ENCODE measurements at regions not wholly inside any gene's neighbourhood (a gene's known extent, or its start where the extent isn't known, plus 50 kb on each side); places are given as distances from the start of the nearest gene placed in this dataset.

- Histone ChIP-seq H3K27me3 (no peaks in the 10 kb centered on the region), H3K9me3 (peaks cover 0 to 5% of the 10 kb centered on the region in 2 donors), H3K27ac (peak overlapping the region; percentile 65 to 84), H3K4me3 (peak overlapping the region in 1 of 2 donors; percentile 25), H3K36me3 (no peaks in the 10 kb centered on the region), H3K4me1 (peaks cover 0 to 5% of the 10 kb centered on the region in 2 donors)
- no peak for TF ChIP-seq CTCF (IDR thresholded peaks at IDR 0.05)
- DNase-seq (ENCODE audit: low spot score in 2 of 2): peak in 1 of 2 donors; percentile 73
- intact Hi-C loops (cut with DNase I): loop anchor here (5.0 kb wide), 2 partner anchors 34 to 49 kb away; no protein-coding TSS in a partner anchor
These were observed 186.2 kb downstream of the DICER1 start for GRCh38 chr14:94970941-94971730.

- peaks cover 0 to 5% of the 10 kb centered on the region in 2 donors for H3K9me3 ChIP-seq
- DNase-seq (ENCODE audit: low spot score in 2 of 2): no peak
These were observed 187.6 kb downstream of the DICER1 start for GRCh38 chr14:94969766-94970165.

GRCh38 chr14:94966868-94967267 lies 190.5 kb downstream of the DICER1 start:
- Histone ChIP-seq H3K27ac (no peak overlapping the region), H3K36me3 (no peaks in the 10 kb centered on the region), H3K9me3 (peaks cover 0 to 5% of the 10 kb centered on the region in 2 donors), H3K27me3 (no peaks in the 10 kb centered on the region), H3K4me1 (no peaks in the 10 kb centered on the region), H3K4me3 (no peak overlapping the region)
- intact Hi-C loops (cut with DNase I): no loop called here
- no peak for DNase-seq (ENCODE audit: low spot score in 2 of 2)
- no peak for TF ChIP-seq CTCF (IDR thresholded peaks at IDR 0.05)

More at GRCh38 chr14:94969766-94970165, 187.6 kb downstream of the DICER1 start:
- Histone ChIP-seq H3K36me3 (no peaks in the 10 kb centered on the region), H3K27ac (no peak overlapping the region), H3K4me3 (no peak overlapping the region), H3K27me3 (no peaks in the 10 kb centered on the region), H3K4me1 (peaks cover 0 to 1% of the 10 kb centered on the region in 2 donors)
- TF ChIP-seq CTCF (IDR thresholded peaks at IDR 0.05): no peak
- intact Hi-C loops (cut with DNase I): loop anchor here (5.0 kb wide), 2 partner anchors 32 to 47 kb away; no protein-coding TSS in a partner anchor

- H3K27ac ChIP-seq: no peak overlapping the region
- intact Hi-C loops (cut with DNase I): no loop called here
- H3K4me1 ChIP-seq: no peaks in the 10 kb centered on the region
- H3K4me3 ChIP-seq: no peak overlapping the region
- no peaks in the 10 kb centered on the region for H3K27me3 ChIP-seq
- no peaks in the 10 kb centered on the region for H3K36me3 ChIP-seq
- H3K9me3 ChIP-seq: peaks cover 0 to 5% of the 10 kb centered on the region in 2 donors
- no peak for TF ChIP-seq CTCF (IDR thresholded peaks at IDR 0.05)
- DNase-seq (ENCODE audit: low spot score in 2 of 2): no peak
These were observed 191.0 kb downstream of the DICER1 start for GRCh38 chr14:94966344-94966743.

GRCh38 chr14:94965551-94966313 lies 191.6 kb downstream of the DICER1 start:
- H3K4me1 ChIP-seq: no peaks in the 10 kb centered on the region
- intact Hi-C loops (cut with DNase I): no loop called here
- DNase-seq (ENCODE audit: low spot score in 2 of 2): no peak
- H3K27me3 ChIP-seq: no peaks in the 10 kb centered on the region
- H3K4me3 ChIP-seq: no peak overlapping the region
- no peak overlapping the region for H3K27ac ChIP-seq
- TF ChIP-seq CTCF (IDR thresholded peaks at IDR 0.05): no peak
- no peaks in the 10 kb centered on the region for H3K36me3 ChIP-seq
- H3K9me3 ChIP-seq: peaks cover 0 to under 1% of the 10 kb centered on the region in 2 donors
